ENCODE measurements at regions not wholly inside any gene's neighbourhood (a gene's known extent, or its start where the extent isn't known, plus 50 kb on each side); places are given as distances from the start of the nearest gene placed in this dataset.
A peak's percentile ranks its signal among the peaks of the same experiment; 100 is the strongest.

- POLR2A ChIA-PET, result interaction anchor here (0.7 to 2.4 kb wide), 5 partner anchors 9 to 1246 kb away, joined by 3 to 12 read pairs (median 3); no protein-coding TSS in a partner anchor
- Mint-ChIP-seq H3K27ac (ENCODE audit: low read depth, unreplicated experiment) (peak overlapping the region; percentile 76), H3K27me3 (ENCODE audit: insufficient read depth, unreplicated experiment) (no peaks in the 10 kb centered on the region), H3K4me1 (ENCODE audit: insufficient read depth, unreplicated experiment) (peaks cover 51% of the 10 kb centered on the region), H3K9me3 (ENCODE audit: unreplicated experiment) (no peaks in the 10 kb centered on the region), H3K36me3 (ENCODE audit: insufficient read depth, unreplicated experiment) (peaks cover 4% of the 10 kb centered on the region), H3K4me3 (ENCODE audit: unreplicated experiment) (peak overlapping the region; percentile 41)
- TSS peak; percentile 71 for BruUV-seq (replicated peaks)
- CTCF ChIA-PET, result interaction anchor here (0.6 to 0.7 kb wide), 3 partner anchors 13 to 1735 kb away, joined by 3 to 4 read pairs (median 4); no protein-coding TSS in a partner anchor
- intact Hi-C loops (cut with micrococcal nuclease), result loop anchor here (10.0 kb wide), 1 partner anchor 350 kb away; no protein-coding TSS in a partner anchor
- TF ChIP-seq CTCF (IDR thresholded peaks at IDR 0.05; ENCODE audit: unreplicated experiment), result no peak
- peak; percentile 74 for DNase-seq (ENCODE audit: unreplicated experiment)
These were observed 978.1 kb upstream of the CDH2 start for GRCh38 chr18:29154758-29155725.

GRCh38 chr18:29154196-29154757 lies 977.3 kb upstream of the CDH2 start:
- Mint-ChIP-seq H3K27me3 (ENCODE audit: insufficient read depth, unreplicated experiment) (no peaks in the 10 kb centered on the region), H3K27ac (ENCODE audit: low read depth, unreplicated experiment) (peak overlapping the region; percentile 76), H3K4me3 (ENCODE audit: unreplicated experiment) (peak overlapping the region; percentile 41), H3K36me3 (ENCODE audit: insufficient read depth, unreplicated experiment) (peaks cover 4% of the 10 kb centered on the region), H3K4me1 (ENCODE audit: insufficient read depth, unreplicated experiment) (peaks cover 51% of the 10 kb centered on the region), H3K9me3 (ENCODE audit: unreplicated experiment) (no peaks in the 10 kb centered on the region)
- intact Hi-C loops (cut with micrococcal nuclease), result loop anchor here (10.0 kb wide), 1 partner anchor 351 kb away; no protein-coding TSS in a partner anchor
- ChIA-PET POLR2A (interaction anchor here (0.5 to 2.4 kb wide), 3 partner anchors 10 to 180 kb away, joined by 3 to 12 read pairs (median 3); no protein-coding TSS in a partner anchor), CTCF (no interaction called here)
- peak; percentile 17 for DNase-seq (ENCODE audit: unreplicated experiment)
- TF ChIP-seq CTCF (IDR thresholded peaks at IDR 0.05; ENCODE audit: unreplicated experiment), result no peak
- BruUV-seq (replicated peaks), result no TSS peak

- TF ChIP-seq CTCF (IDR thresholded peaks at IDR 0.05; ENCODE audit: unreplicated experiment), result no peak
- POLR2A ChIA-PET, result no interaction called here
- no peaks in the 10 kb centered on the region for H3K9me3 Mint-ChIP-seq (ENCODE audit: unreplicated experiment)
- no peaks in the 10 kb centered on the region for H3K27me3 Mint-ChIP-seq (ENCODE audit: insufficient read depth, unreplicated experiment)
- H3K27ac Mint-ChIP-seq (ENCODE audit: low read depth, unreplicated experiment), result peak overlapping the region; percentile 76
- H3K4me1 Mint-ChIP-seq (ENCODE audit: insufficient read depth, unreplicated experiment), result peaks cover 47% of the 10 kb centered on the region
- DNase-seq (ENCODE audit: unreplicated experiment), result no peak
- peaks cover 4% of the 10 kb centered on the region for H3K36me3 Mint-ChIP-seq (ENCODE audit: insufficient read depth, unreplicated experiment)
- no TSS peak for BruUV-seq (replicated peaks)
- CTCF ChIA-PET, result interaction anchor here (0.6 to 0.7 kb wide), 2 partner anchors 179 to 184 kb away, joined by 3 to 4 read pairs; no protein-coding TSS in a partner anchor
- H3K4me3 Mint-ChIP-seq (ENCODE audit: unreplicated experiment), result peak overlapping the region; percentile 11
- intact Hi-C loops (cut with micrococcal nuclease), result loop anchor here (10.0 kb wide), 1 partner anchor 352 kb away; no protein-coding TSS in a partner anchor
These were observed 976.2 kb upstream of the CDH2 start for GRCh38 chr18:29153091-29153490.

GRCh38 chr18:29147944-29148343 lies 971.0 kb upstream of the CDH2 start:
- H3K4me3 Mint-ChIP-seq (ENCODE audit: unreplicated experiment), result no peak overlapping the region

More at GRCh38 chr18:29147944-29148343, 971.0 kb upstream of the CDH2 start:
- Mint-ChIP-seq H3K4me1 (ENCODE audit: insufficient read depth, unreplicated experiment) (peaks cover 3% of the 10 kb centered on the region), H3K27me3 (ENCODE audit: insufficient read depth, unreplicated experiment) (no peaks in the 10 kb centered on the region), H3K27ac (ENCODE audit: low read depth, unreplicated experiment) (no peak overlapping the region), H3K9me3 (ENCODE audit: unreplicated experiment) (no peaks in the 10 kb centered on the region), H3K36me3 (ENCODE audit: insufficient read depth, unreplicated experiment) (peaks cover 1% of the 10 kb centered on the region)
- BruUV-seq (replicated peaks), result no TSS peak
- intact Hi-C loops (cut with micrococcal nuclease), result no loop called here
- TF ChIP-seq CTCF (IDR thresholded peaks at IDR 0.05; ENCODE audit: unreplicated experiment), result no peak
- POLR2A ChIA-PET, result interaction anchor here (0.6 kb wide), 1 partner anchor 496 kb away, joined by 3 read pairs; no protein-coding TSS in a partner anchor
- CTCF ChIA-PET, result no interaction called here
- peak; percentile 51 for DNase-seq (ENCODE audit: unreplicated experiment)

All from MCF 10A (cell line).